HG03558 (cell line): ENCODE measurements at regions not wholly inside any gene's neighbourhood (a gene's known extent, or its start where the extent isn't known, plus 50 kb on each side); places are given as distances from the start of the nearest gene placed in this dataset.
"Not testable (repeated sequence)": the region's sequence is repeated elsewhere in the genome, so short reads cannot be mapped to it uniquely, and the experiment has no call there.

ENCODE experiments used
- ATAC-seq: cut with Tn5 transposase; IDR thresholded peaks from one replicate; pipeline ENCODE4 v1.9.1; 2021; ENCODE audit warnings: moderate number of reproducible peaks; ENCODE audit not compliant: unreplicated experiment; ENCODE audit errors: extremely low read depth

- ATAC-seq: no peak
Observed at GRCh38 chr13:60214213-60215055, 50.7 kb upstream of the DIAPH3 start.

- ATAC-seq: no peak
Observed at GRCh38 chr13:60220072-60220471, 56.3 kb upstream of the DIAPH3 start.

- ATAC-seq: no peak
Observed at GRCh38 chr13:60221581-60221980, 57.9 kb upstream of the DIAPH3 start.

GRCh38 chr13:60226507-60226906 lies 62.8 kb upstream of the DIAPH3 start:
- ATAC-seq: no peak

GRCh38 chr13:60227158-60227557 lies 63.4 kb upstream of the DIAPH3 start:
- no peak for ATAC-seq

- ATAC-seq: no peak
Observed at GRCh38 chr13:60229708-60230272, 66.1 kb upstream of the DIAPH3 start.

- ATAC-seq: no peak
Observed at GRCh38 chr13:60230593-60230992, 66.9 kb upstream of the DIAPH3 start.

GRCh38 chr13:60242043-60242595 lies 78.4 kb upstream of the DIAPH3 start:
- no peak for ATAC-seq

GRCh38 chr13:60244381-60244780 lies 80.7 kb upstream of the DIAPH3 start:
- no peak for ATAC-seq

- not testable (repeated sequence) for ATAC-seq
Observed at GRCh38 chr13:60251419-60251818, 87.7 kb upstream of the DIAPH3 start.

GRCh38 chr13:60258349-60258748 lies 94.6 kb upstream of the DIAPH3 start:
- ATAC-seq: no peak

GRCh38 chr13:60260440-60260839 lies 96.7 kb upstream of the DIAPH3 start:
- ATAC-seq: no peak

- ATAC-seq: no peak
Observed at GRCh38 chr13:60261432-60262351, 98.0 kb upstream of the DIAPH3 start.

GRCh38 chr13:60265566-60265965 lies 101.8 kb upstream of the DIAPH3 start:
- ATAC-seq: no peak

GRCh38 chr13:60267498-60268202 lies 103.9 kb upstream of the DIAPH3 start:
- no peak for ATAC-seq

GRCh38 chr13:60268203-60268555 lies 104.5 kb upstream of the DIAPH3 start:
- no peak for ATAC-seq

GRCh38 chr13:60273971-60274527 lies 110.3 kb upstream of the DIAPH3 start:
- ATAC-seq: no peak

- no peak for ATAC-seq
Observed at GRCh38 chr13:60274655-60275054, 110.9 kb upstream of the DIAPH3 start.

GRCh38 chr13:60275208-60275607 lies 111.5 kb upstream of the DIAPH3 start:
- no peak for ATAC-seq

GRCh38 chr13:60280524-60280923 lies 116.5 kb upstream of the TDRD3 start:
- ATAC-seq: not testable (repeated sequence)
